H9 (cell line): ENCODE measurements at regions not wholly inside any gene's neighbourhood (a gene's known extent, or its start where the extent isn't known, plus 50 kb on each side); places are given as distances from the start of the nearest gene placed in this dataset.

Experiments
- DNase-seq: peaks from one replicate; pipeline ENCODE4 v3.0.0-alpha.2; 2017
- H2AFZ ChIP-seq: one replicate; pipeline ENCODE4 v1.6.1; 2013; ENCODE audit warnings: mild to moderate bottlenecking, low read length, control low read depth, moderate library complexity
- H2AK5ac ChIP-seq: 2 replicates; pipeline ENCODE4 v1.6.1; 2013; ENCODE audit warnings: low read length, control low read depth, mixed read lengths; ENCODE audit not compliant: insufficient read length
- H2BK120ac ChIP-seq: one replicate; pipeline ENCODE4 v1.6.1; 2013; ENCODE audit warnings: low read depth, mild to moderate bottlenecking, low read length, control low read depth, inconsistent platforms; ENCODE audit not compliant: poor library complexity, severe bottlenecking
- H2BK12ac ChIP-seq: 2 replicates; pipeline ENCODE4 v1.6.1; 2013; ENCODE audit warnings: low read length, control low read depth, mixed read lengths, low read depth; ENCODE audit not compliant: insufficient read length
- H2BK15ac ChIP-seq: 2 replicates; pipeline ENCODE4 v1.6.1; 2013; ENCODE audit warnings: low read depth, low read length, control low read depth
- H2BK20ac ChIP-seq: one replicate; pipeline ENCODE4 v1.6.1; 2013; ENCODE audit warnings: low read depth, mild to moderate bottlenecking, low read length, control low read depth, inconsistent platforms; ENCODE audit not compliant: poor library complexity, severe bottlenecking
- H2BK5ac ChIP-seq: 2 replicates; pipeline ENCODE4 v1.6.1; 2013; ENCODE audit warnings: low read length, control low read depth, mixed read lengths; ENCODE audit not compliant: insufficient read length
- H3K14ac ChIP-seq: 2 replicates; pipeline ENCODE4 v1.6.1; 2013; ENCODE audit warnings: low read length, control low read depth; ENCODE audit not compliant: insufficient read depth
- H3K18ac ChIP-seq: 2 replicates; pipeline ENCODE4 v1.6.1; 2013; ENCODE audit warnings: low read depth, mild to moderate bottlenecking, mixed read lengths, low read length, control low read depth; ENCODE audit not compliant: insufficient read length
- H3K23ac ChIP-seq: 2 replicates; pipeline ENCODE4 v1.6.1; 2013; ENCODE audit warnings: low read length, control low read depth, mixed read lengths, low read depth; ENCODE audit not compliant: insufficient read length
- H3K23me2 ChIP-seq: 2 replicates; pipeline ENCODE4 v1.6.1; 2013; ENCODE audit warnings: low read depth, mild to moderate bottlenecking, mixed read lengths, low read length, control low read depth; ENCODE audit not compliant: insufficient read length, poor library complexity, severe bottlenecking
- H3K27ac ChIP-seq: 2 replicates; pipeline ENCODE4 v1.5.1; 2013; ENCODE audit warnings: low read length, control low read depth, mixed read lengths, low read depth; ENCODE audit not compliant: insufficient read length
- H3K27me3 ChIP-seq: 2 replicates; pipeline ENCODE4 v1.6.1; 2013; ENCODE audit warnings: low read length, control low read depth, inconsistent platforms; ENCODE audit not compliant: insufficient read depth
- H3K4ac ChIP-seq: 2 replicates; pipeline ENCODE4 v1.6.1; 2013; ENCODE audit warnings: low read depth, mild to moderate bottlenecking, control low read depth, inconsistent platforms, low read length, moderate library complexity
- H3K4me1 ChIP-seq: 2 replicates; pipeline ENCODE4 v1.6.1; 2013; ENCODE audit warnings: low read length, control low read depth, inconsistent platforms; ENCODE audit not compliant: insufficient read depth
- H3K4me2 ChIP-seq: 2 replicates; pipeline ENCODE4 v1.6.1; 2013; ENCODE audit warnings: low read length, control low read depth, mixed read lengths; ENCODE audit not compliant: insufficient read length, insufficient read depth
- H3K56ac ChIP-seq: 2 replicates; pipeline ENCODE4 v1.6.1; 2013; ENCODE audit warnings: low read depth, mild to moderate bottlenecking, mixed read lengths, low read length, control low read depth; ENCODE audit not compliant: insufficient read length
- H3K79me1 ChIP-seq: 2 replicates; pipeline ENCODE4 v1.6.1; 2013; ENCODE audit warnings: low read depth, mild to moderate bottlenecking, moderate library complexity, low read length, control low read depth, inconsistent platforms; ENCODE audit not compliant: insufficient read depth, poor library complexity, severe bottlenecking
- H3K79me2 ChIP-seq: 2 replicates; pipeline ENCODE4 v1.6.1; 2013; ENCODE audit warnings: low read length, control low read depth, inconsistent platforms; ENCODE audit not compliant: insufficient read depth
- H3K9ac ChIP-seq: 2 replicates; pipeline ENCODE4 v1.6.1; 2013; ENCODE audit warnings: low read length, control low read depth, mixed read lengths; ENCODE audit not compliant: insufficient read length; ENCODE audit errors: extremely low read depth
- H3K9me3 ChIP-seq: one replicate; pipeline ENCODE4 v1.6.1; 2013; ENCODE audit warnings: low read depth, low read length, inconsistent platforms; ENCODE audit not compliant: control insufficient read depth
- H3T11ph ChIP-seq: one replicate; pipeline ENCODE4 v1.6.1; 2013; ENCODE audit warnings: mild to moderate bottlenecking, low read length, control low read depth, inconsistent platforms
- H4K20me1 ChIP-seq: one replicate; pipeline ENCODE4 v1.6.1; 2013; ENCODE audit not compliant: control insufficient read depth, insufficient read length, insufficient read depth
- H4K5ac ChIP-seq: 2 replicates; pipeline ENCODE4 v1.6.1; 2013; ENCODE audit warnings: low read depth, mild to moderate bottlenecking, mixed read lengths, low read length, control low read depth; ENCODE audit not compliant: insufficient read length
- H4K8ac ChIP-seq: replicated peaks from 2 replicates; pipeline ENCODE4 v1.6.1; 2013; ENCODE audit warnings: low read length, control low read depth, mixed read lengths, low read depth; ENCODE audit not compliant: insufficient read length
- H4K91ac ChIP-seq: 2 replicates; pipeline ENCODE4 v1.6.1; 2013; ENCODE audit warnings: low read depth, mild to moderate bottlenecking, moderate library complexity, mixed read lengths, low read length, control low read depth; ENCODE audit not compliant: insufficient read length
- H3K27ac Mint-ChIP-seq, 3 experiments: 2 replicates in 2 of 3; 3 replicates in 1 of 3; pipeline ENCODE4 v1.8.0; 2020 to 2021; ENCODE audit warnings: mixed read lengths in 3 of 3, mild to moderate bottlenecking in 1 of 3, moderate library complexity in 1 of 3
- H3K27me3 Mint-ChIP-seq: 2 replicates; pipeline ENCODE4 v1.8.0; 2021; ENCODE audit warnings: low read depth, mild to moderate bottlenecking, moderate library complexity, mixed read lengths
- H3K36me3 Mint-ChIP-seq, 3 experiments: 2 replicates in 2 of 3; 3 replicates in 1 of 3; pipeline ENCODE4 v1.8.0; 2020 to 2021; ENCODE audit warnings: low read depth in 3 of 3, mixed read lengths in 3 of 3; ENCODE audit not compliant: insufficient read depth in 1 of 3
- H3K4me1 Mint-ChIP-seq, 2 experiments: 2 replicates each; pipeline ENCODE4 v1.8.0; 2020; ENCODE audit warnings: mixed read lengths in 2 of 2
- H3K4me3 Mint-ChIP-seq, 2 experiments: 2 replicates in 1 of 2; 3 replicates in 1 of 2; pipeline ENCODE4 v1.8.0; 2020 to 2021; ENCODE audit warnings: mild to moderate bottlenecking in 2 of 2, mixed read lengths in 2 of 2, moderate library complexity in 1 of 2
- H3K9me3 Mint-ChIP-seq, 2 experiments: 2 replicates in 1 of 2; 3 replicates in 1 of 2; pipeline ENCODE4 v1.8.0; 2020; ENCODE audit warnings: mild to moderate bottlenecking in 2 of 2, mixed read lengths in 2 of 2, moderate library complexity in 1 of 2
- WGBS: extraction: QIAGEN DNeasy Blood & Tissue Kit; methylation state at CpG from one replicate; pipeline ENCODE4 v1.1.7; 2013; ENCODE audit warnings: missing lambda C conversion rate, low lambda C conversion rate, mixed read lengths; ENCODE audit not compliant: insufficient read length; ENCODE audit errors: extremely low coverage; 5-methylcytosine and 5-hydroxymethylcytosine counted together
- TF ChIP-seq, protein P1 (sequence below): fragments of 200-600 bp; sonication (generic); conservative IDR thresholded peaks from 3 replicates; pipeline ENCODE4 v1.8.0; 2021; ENCODE audit warnings: antibody characterized with exemption, mild to moderate bottlenecking

DNA sequence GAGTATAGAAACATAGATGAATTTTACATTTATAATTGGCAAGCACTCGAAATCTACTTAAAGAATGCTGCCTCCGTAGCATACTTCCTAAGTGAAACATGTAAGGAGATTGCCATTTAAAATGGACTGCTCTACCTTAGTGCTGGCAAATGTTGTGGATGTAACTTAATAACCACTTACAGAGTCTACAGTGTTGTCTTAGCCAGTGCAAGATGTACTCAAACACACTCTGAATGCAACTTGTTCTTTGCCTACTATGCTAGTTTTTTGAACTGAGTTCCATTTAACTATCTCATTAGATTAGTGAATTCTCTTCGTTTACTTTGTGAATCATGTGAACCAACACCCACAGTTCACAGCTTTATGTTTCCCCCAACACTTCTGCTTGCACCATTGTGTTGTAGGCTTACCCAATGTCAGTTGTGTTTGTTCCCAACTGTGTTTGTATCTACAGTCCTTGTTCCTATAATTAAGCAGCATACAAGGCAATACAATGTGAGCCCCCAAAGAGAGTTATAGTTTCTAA is 345.5 kb upstream of the LYPLAL1 start:
- H3K18ac ChIP-seq, result no peak overlapping the region
- H4K5ac ChIP-seq, result no peak overlapping the region
- H3K27ac Mint-ChIP-seq, result no peak overlapping the region
- H3K56ac ChIP-seq, result no peak overlapping the region
- H3K27me3 Mint-ChIP-seq, result no peaks in the 10 kb centered on the region
- H2BK120ac ChIP-seq, result no peak overlapping the region
- H3T11ph ChIP-seq, result no peak overlapping the region
- H2AK5ac ChIP-seq, result no peak overlapping the region
- no peak overlapping the region for H2BK5ac ChIP-seq
- H3K4me1 ChIP-seq, result no peaks in the 10 kb centered on the region
- H2BK15ac ChIP-seq, result no peak overlapping the region
- no peaks in the 10 kb centered on the region for H3K9me3 ChIP-seq
- no peak overlapping the region for H3K14ac ChIP-seq
- H4K8ac ChIP-seq, result no peak overlapping the region
- no peaks in the 10 kb centered on the region for H4K20me1 ChIP-seq
- H3K23ac ChIP-seq, result no peak overlapping the region
- no peak overlapping the region for H3K4ac ChIP-seq
- no peaks in the 10 kb centered on the region for H3K4me1 Mint-ChIP-seq
- no peaks in the 10 kb centered on the region for H3K36me3 Mint-ChIP-seq
- no peaks in the 10 kb centered on the region; a peak in 1 of 5 replicates for H3K9me3 Mint-ChIP-seq
- no peak overlapping the region for H2BK20ac ChIP-seq
- H4K91ac ChIP-seq, result no peak overlapping the region
- no peaks in the 10 kb centered on the region for H3K27me3 ChIP-seq
- no peaks in the 10 kb centered on the region for H3K23me2 ChIP-seq
- H3K4me2 ChIP-seq, result no peak overlapping the region
- H2BK12ac ChIP-seq, result no peak overlapping the region
- TF ChIP-seq, protein P1, sequence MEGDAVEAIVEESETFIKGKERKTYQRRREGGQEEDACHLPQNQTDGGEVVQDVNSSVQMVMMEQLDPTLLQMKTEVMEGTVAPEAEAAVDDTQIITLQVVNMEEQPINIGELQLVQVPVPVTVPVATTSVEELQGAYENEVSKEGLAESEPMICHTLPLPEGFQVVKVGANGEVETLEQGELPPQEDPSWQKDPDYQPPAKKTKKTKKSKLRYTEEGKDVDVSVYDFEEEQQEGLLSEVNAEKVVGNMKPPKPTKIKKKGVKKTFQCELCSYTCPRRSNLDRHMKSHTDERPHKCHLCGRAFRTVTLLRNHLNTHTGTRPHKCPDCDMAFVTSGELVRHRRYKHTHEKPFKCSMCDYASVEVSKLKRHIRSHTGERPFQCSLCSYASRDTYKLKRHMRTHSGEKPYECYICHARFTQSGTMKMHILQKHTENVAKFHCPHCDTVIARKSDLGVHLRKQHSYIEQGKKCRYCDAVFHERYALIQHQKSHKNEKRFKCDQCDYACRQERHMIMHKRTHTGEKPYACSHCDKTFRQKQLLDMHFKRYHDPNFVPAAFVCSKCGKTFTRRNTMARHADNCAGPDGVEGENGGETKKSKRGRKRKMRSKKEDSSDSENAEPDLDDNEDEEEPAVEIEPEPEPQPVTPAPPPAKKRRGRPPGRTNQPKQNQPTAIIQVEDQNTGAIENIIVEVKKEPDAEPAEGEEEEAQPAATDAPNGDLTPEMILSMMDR, result no peak
- no peak for DNase-seq
- no CpG with 5 or more reads among the region's 3 CpGs for WGBS
- no peak overlapping the region for H3K27ac ChIP-seq
- no peak overlapping the region for H2AFZ ChIP-seq
- H3K79me2 ChIP-seq, result no peaks in the 10 kb centered on the region
- H3K4me3 Mint-ChIP-seq, result no peak overlapping the region
- no peak overlapping the region for H3K9ac ChIP-seq
- H3K79me1 ChIP-seq, result no peaks in the 10 kb centered on the region
